Dermis microvascular lymphatic vessel endothelial cell (primary cell): ENCODE measurements at regions not wholly inside any gene's neighbourhood (a gene's known extent, or its start where the extent isn't known, plus 50 kb on each side); places are given as distances from the start of the nearest gene placed in this dataset.

Experiments used
- DNase-seq, 2 donors: peaks; one replicate each; pipeline versions ENCODE4 v3.0.0 to v3.0.0-alpha.2; 2010; ENCODE audit warnings: low read depth in 2 of 2

DNA sequence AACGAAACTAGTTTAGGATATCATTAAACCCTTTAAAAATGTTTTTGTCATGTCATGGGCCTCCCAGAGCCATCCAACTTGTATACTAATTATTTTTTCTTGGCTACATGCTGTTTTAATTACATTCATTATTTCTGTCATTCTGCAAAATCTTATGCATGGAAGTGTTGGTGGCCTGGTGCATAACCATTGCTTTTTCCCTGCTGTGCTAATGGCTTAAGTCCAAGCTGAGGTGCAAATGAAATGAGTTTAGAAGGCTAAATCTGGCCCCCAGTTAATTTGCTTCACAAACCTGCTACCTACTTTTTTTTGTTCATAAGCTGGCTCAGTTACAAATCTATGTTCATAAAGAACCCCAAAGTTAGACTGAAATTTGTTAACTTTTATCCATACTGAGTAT lies 1249.9 kb downstream of the EPHA7 start:
- no peak for DNase-seq

DNA sequence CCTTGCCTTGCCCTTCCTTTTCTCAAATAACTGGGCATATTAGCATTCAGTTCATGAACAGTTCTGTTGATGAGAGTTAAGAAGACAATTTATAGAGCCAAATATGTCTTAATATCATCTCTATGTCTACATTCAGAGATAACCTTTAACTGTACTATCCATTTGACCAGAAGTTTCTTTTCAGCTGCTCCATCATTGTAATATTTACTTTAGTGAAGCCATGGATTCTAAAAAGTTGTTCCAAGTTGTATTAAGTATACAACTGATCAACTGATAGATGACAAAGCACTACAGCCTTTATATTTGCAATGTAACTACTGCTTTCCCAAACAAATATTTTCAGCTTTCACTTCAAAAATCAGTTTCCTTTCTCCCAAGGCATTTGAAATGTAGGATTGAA lies 1252.7 kb downstream of the EPHA7 start:
- DNase-seq, result no peak

DNA sequence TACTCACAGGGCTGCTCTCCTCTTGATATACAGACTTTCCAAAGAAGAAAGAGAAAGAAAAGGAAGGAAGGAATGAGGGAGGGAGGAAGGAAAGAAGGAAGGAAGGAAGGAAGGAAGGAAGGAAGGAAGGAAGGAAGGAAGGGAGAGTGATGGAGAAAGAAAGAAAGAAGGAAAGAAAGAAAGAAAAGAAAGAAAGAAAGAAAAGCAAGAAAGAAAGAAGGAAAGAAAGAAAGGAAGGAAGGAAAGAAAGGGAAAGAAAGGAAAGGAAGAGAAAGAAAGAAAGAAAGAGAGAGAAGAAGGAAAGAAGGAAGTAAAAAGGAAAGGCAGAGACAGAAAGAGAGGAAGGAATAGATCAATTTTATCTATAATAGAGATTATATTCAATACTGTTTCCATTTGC lies 1257.4 kb downstream of the EPHA7 start:
- no peak for DNase-seq

DNA sequence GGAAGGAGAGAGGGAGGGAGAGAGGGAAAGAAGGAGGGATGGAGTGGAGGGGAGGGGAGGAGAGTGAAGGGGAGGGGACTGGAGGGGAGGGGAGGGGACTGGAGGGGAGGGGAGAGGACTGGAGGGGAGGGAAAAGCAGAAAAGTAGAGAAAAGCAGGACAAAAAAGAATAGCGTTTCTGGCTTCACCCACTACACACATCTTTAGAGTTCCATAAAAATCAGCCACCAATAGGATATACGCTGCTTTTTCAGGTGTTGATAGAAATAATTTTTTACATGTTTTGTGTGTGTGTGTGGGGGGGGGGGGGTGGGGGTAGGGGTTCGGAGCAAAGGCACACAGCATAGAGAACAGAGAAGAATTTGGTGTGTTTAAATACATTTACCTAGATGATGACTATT lies 1259.1 kb downstream of the EPHA7 start:
- DNase-seq, result no peak

DNA sequence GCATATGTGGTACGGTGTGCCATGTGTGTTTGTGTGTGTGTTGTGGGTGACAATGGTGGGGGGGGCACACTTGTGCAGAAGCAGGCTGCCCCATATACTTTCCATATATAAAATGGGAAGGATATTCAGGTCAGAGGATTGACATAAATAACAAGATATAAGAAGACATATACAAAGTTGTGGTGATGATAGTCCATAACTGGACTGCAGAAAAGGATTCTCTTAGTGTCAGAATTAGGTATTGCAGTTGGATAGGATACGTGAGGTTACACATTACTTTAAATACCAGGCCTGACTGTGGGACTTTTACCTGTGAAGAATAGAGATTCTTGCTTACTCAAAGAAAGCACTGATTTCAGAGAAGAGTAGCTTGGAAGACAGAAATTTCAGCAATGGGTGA lies 1260.3 kb downstream of the EPHA7 start:
- DNase-seq, result no peak

DNA sequence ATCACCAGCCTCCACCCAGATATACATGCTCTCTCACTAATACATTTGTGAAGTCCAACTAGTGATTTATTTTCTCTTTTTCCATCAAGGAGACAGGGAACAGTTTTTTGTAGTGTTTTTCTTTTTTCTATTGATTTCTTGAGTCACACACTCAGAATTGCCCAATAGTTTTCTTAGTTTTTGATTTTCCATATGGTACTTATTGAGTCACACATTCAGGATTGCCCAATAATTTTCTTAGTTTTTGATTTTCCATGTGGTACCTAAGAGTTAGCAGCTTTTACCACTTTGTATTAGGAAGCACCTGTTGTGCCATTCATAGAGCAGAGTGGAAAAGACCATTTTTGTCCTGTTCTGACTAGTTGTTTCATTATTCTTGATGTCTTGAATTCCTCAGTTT lies 1268.8 kb downstream of the EPHA7 start:
- no peak for DNase-seq

DNA sequence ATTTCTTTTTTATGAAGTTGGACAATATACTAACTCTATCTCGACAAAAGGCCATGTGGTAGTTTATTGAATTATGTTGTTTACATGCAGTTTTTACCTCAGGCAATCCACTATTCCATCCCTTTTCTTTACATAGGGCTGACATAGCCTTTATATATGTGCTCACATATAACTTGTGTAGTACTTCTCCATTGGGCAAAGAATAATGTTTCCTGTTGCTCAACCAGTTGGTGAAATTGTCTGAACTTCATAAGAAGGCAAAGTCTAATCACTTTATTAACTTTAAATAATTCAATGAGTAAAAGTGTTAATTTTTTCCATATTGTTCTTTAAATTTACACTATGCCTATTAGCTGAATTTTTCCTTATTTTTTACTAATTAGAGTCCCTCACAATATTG lies 1272.1 kb downstream of the EPHA7 start:
- no peak for DNase-seq

DNA sequence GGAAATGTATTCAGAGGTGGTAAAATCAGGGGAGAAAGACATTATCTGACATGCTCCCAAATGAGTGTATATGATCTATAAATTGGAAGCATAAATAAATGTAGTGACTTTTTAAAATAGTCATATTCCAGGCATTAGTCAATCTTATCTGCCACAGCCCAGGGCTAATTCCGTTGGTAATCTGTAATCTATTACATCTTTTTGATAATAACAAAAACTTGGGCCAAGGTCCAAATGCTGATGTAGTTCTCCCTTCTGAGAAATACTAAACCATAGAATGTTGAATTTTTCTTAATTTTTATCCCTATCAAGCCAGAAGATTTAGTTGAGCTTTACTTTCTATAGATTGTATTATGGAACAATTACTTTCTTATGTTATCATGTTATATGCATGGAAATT lies 1279.8 kb downstream of the EPHA7 start:
- no peak for DNase-seq

DNA sequence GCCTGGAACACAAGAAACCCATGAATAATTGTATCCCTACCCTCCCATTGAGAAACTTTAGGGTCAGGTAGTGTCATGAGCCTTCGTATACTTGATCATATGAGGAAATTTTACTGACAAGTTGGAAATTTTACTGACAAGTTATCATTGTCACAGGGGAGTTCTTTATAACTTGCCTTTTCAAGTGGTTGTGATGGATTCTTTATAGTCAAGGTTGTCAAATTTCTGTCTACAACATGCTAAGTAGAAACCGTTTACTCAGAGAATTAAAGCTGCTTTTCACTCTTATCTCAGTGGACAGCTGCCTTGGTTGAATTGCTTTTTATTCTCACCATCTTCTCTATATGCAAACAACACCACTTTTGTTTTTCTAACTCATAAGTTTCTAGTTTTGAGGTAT lies 1286.4 kb downstream of the EPHA7 start:
- no peak for DNase-seq

DNA sequence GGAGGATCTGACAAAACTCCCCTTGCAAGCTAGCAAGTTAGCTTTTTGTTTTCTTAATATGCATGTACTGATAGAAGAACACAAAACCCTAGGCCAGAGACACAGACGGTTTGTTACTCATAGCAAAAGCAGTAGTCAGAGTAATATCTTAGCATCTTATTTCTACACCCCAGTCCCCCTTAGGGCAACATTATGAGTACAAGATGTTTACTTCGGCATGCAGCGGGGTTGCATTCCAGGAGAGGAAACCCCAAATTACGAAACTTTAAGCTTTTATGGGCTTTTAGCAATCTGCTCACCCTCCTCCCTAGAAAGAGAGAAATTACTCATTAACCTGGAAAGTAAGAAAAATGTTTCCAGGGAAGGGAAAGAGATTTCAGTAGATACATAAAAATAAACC lies 1286.9 kb downstream of the EPHA7 start:
- no peak for DNase-seq

DNA sequence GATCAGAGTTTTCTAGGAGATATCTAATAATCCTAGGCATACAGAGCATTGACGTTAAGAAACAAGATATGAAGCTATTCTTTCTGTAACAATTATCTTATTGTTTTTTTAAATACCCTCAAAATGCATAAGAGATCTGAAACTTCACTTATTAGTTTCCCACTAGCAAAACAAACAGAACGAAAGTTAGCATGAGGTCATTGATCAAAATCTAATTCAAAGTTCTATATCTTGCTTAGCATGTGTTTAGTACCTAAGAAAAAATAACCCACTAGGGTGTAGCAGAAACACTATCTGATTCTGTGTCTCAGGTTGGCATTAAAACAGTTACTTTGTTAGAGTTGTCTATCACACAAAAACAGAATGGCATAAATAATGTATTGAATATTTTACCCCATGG lies 1288.4 kb downstream of the EPHA7 start:
- no peak for DNase-seq

DNA sequence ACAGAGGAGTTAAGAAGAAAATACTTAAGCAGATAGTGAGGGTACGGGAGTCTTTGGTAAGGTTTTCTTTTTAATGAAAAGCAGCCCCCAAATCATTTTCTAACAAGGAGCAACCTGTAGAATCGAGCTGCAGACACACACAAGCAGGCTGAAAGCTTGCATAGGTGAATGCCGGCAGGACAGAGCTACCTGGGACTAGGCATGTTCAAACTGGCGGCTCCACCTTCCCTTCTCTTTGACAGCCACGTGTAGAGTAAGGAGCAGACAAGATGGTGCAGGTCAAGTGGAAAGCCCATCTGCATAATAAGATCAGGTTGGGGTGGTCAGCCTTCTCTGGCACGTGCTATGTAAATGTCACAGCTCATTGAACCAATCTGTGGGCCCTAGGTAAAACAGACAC lies 1292.4 kb downstream of the EPHA7 start:
- DNase-seq, result no peak

DNA sequence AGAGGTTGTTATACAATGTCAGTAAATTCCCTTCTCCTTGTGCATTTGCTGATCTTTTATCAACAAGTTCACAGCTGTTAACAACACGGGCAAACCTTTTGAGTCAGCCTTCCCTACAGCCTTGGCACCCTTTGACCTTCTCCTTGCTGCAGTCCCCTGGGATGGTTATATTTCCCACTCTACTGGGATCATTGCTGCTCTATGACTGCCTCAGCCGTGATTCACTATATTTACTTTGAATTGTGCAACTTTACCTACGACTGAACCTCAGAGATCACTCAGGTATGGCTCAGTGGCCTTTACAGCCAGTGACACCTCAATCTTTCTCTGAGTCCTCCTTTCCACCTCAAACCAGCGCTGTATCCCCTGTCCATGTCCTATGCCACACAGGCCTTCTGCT lies 1293.3 kb downstream of the EPHA7 start:
- DNase-seq, result no peak

DNA sequence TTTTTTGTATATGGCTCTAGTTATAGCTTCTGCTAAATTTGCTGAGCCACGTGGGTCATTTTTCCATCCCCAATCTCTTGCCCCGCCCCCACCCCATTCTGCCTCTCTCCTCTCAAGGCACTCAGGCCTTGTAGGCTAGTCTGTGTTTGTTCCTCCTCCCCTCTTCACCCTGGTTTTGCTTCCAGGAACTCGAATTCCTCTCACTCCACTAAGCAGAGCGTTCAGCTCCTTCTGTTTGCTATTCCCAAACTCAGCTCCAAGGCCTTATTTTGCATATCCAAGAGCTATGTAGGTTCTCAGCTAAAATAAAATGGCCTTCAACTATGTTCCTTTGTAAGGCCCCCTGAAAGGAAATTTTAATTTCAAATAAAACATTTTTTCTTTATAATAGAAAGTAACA lies 1293.7 kb downstream of the EPHA7 start:
- no peak for DNase-seq

DNA sequence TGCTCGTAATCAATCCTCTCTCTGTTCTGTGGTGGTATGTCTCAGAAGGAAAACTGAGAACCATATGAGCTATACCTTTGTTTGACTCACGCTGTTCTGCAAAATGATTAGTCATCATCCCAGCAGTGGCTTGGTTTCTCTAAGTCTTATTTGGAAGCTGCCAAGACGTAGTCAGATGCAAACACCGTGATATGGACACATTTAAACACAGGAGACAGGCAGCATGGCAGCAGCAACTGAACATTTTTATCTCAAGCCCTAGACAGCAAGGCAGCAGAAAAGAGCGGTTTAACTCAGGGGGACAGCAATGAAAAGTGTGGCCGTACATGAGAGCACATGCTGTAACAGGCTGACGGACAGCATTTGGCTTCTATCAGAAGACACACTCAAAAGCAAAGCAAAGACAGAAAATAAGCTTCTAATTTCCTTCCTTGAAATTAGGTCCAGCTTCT lies 1295.1 kb downstream of the EPHA7 start:
- DNase-seq, result no peak

DNA sequence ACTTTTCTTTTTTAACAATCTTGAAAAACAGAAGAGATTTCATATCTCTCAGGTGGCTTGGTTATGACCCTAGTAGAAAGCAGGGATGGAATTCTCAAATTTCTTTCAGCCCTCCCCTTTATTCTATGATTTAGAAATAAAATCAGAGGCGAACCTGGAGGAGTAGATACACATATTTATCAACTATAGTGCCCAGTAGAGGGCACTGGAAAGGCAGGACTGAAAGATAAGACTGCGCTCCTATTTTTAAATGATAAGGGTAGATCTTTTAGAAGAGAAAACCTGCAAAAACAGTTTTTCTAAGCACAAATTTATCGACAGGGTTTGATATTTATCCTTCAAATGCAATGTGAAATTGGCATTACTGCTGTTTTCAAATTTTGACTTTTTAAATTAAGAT lies 1296.6 kb downstream of the EPHA7 start:
- DNase-seq, result peak; percentile 35 to 56

DNA sequence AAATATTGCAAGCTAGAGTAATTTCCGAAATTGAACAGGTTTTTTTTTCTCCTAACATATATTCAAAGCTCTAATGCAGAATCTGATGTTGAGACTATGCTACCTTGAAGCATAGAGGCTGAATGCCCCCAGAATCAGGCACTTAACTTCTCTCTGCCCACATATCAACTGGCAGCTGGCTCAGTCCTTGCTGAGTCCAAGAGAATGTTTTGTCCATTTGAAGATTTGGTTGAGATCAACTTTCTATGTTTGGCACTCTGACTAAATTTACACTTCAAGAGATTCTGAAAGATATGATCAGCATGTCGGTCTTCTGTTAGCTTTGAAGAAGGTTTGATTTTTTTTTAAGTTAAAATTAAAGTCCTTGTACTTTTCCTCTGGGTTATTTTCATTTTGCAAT lies 1298.1 kb downstream of the EPHA7 start:
- DNase-seq, result no peak

DNA sequence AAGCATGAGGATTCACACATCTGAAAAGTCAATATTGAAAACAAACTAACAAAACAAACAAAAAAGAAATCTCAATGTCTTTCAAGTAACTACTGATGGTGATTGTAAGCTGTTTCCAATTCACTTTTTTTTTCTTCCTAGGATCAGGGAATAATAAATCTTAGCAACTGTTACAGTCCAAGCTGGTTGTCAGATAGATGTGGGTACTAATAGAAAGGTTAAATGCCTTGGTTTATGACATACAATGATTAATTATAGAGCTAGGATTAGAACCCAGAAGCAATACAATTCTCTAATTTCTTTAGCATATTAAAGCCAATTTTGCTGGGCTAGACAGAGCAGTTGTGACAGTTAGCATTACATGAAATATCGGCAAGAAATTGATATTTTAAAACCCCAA lies 1301.6 kb downstream of the EPHA7 start:
- DNase-seq, result no peak

DNA sequence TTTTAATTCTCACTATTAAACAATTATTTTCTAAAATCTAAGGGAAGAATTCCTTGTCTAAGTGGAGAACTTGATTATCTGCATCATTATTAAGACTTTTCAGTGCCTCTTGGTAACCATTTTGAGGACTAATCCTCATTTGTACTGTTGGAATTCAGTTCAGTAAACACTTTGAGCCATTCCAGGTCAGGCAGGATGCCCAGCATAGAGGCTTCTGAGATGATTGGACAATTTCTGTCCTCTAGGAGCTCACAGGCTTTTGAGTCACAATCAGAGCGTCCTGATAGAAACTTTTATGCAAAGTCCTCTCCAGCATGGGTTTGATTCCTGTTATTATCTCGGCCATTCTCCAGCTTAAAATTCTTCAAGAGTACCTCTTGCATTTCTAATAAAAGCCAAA lies 1304.6 kb downstream of the EPHA7 start:
- DNase-seq, result no peak

DNA sequence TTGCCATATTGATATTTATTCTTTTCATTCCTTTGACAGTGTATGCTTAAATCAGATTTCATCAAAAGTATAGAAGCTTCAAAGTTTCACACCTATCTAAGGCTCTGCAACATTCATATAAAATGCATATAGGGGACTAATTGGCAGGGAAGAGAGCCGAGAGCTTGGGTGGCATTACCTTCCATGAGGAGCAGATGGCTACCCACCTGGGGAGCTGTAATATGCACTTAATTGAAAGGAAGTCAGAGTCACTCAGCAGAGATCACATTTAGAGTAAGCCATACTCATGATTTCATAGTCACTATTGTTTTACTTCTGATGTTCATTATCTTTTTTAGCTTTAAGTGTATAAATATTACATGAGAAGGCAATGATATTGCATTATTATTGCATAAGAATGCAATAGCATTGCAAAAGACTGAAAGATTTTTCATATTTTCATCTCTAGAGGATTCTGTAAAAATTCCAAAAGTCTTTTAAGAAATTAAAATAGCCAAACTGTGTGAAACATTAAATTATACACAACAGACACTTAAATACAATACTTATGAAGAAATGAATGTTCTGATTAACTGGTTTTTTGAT lies 1305.2 kb downstream of the EPHA7 start:
- no peak for DNase-seq

DNA sequence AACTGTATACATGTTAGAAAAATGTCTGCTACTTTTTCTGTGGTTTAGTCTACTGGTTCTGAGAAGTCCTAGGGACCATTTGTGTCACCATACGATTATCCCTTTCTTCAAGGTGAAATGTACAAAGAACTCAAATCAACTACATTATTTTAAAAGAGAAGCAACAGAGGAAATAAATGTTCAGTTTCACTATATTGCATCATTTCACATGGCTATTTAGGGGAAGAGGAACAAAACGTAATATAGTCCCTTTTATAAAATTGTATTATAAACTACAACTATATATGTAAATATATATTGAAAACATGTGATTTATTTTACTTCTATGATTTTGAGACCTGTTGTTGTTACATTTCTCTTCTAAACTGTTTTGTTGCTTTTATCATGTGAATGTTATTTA lies 1308.0 kb downstream of the EPHA7 start:
- DNase-seq, result no peak

DNA sequence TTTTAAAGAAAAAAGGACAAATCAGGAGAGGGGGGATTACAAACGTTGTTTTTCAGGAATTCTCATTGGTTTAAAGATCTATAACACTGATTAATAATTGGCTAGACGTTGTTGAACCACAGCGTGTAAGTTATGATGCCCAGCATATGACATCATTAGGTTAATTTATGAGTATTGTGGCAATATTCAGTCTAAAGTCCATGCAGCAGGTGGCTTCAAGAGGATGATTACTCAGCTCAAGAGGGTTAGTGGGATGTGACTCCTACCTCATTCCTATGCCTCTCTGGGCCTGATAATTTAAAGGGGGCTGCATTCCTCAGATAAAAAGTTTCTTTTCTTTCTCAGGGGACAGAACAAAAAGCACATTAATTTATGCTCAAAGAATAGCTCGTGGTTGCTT lies 1309.0 kb downstream of the EPHA7 start:
- no peak for DNase-seq

DNA sequence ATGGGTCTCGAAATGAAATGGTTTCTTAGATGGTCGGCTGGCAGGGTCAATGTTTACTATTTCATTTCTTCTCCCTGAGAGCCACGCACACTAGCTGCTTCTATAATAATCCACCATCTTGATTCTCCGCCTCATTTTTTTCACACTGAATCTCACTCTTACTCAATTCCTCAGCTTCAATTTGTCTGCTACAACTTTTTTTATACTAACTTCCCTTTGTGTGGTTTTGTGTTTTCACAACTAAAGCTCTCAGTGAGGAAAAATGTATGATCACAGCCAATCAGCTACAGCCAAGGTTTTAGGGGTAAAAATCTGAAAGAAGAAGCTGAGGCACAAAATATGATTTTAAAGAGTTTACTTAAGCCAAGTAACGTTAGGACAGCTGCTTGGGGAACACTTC lies 1309.4 kb downstream of the EPHA7 start:
- no peak for DNase-seq

DNA sequence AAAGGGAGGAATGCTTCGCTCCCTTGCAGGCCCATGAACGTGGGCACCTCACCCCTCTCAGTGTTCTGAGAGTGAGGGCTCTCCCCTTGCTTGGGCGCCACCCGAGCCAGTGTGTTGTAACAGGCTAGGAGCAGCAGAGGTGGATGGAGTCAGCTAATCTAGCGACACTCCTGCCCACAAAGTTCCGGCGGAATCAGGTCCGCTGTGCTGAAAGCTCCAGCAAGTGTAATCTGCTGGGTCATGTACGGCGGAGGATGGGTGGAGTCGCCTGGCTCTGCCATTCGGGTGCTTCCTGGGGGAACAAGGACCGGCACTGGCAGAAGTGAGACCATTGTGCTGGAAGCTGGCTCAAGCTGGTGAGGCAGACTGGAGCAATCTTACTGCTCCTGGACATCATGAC lies 1310.1 kb downstream of the EPHA7 start:
- DNase-seq, result no peak
